ENCODE measurements at regions not wholly inside any gene's neighbourhood (a gene's known extent, or its start where the extent isn't known, plus 50 kb on each side); places are given as distances from the start of the nearest gene placed in this dataset.
"Not testable (repeated sequence)": the region's sequence is repeated elsewhere in the genome, so short reads cannot be mapped to it uniquely, and the experiment has no call there.

DNA sequence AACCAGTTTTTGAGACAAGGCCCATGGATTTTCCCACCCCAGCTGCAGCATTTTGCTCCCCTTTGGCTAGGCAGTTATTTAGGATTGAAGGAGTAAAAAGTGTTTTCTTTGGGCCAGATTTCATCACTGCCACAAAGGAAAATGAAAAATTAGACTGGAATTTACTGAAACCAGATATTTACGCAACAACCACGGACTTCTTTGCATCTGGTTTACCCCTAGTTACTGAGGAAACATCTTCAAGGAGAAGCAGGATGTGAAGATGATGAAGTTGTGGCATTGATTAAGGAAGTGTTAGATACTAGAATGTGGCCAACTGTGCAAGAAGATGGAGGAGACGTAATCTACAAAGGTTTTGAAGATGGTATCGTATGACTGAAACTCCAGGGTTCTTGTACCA, 165.2 kb upstream of the MYRIP start:
- Histone ChIP-seq H3K27ac (no peak overlapping the region), H3K9me3 (no peaks in the 10 kb centered on the region), H3K27me3 (no peaks in the 10 kb centered on the region), H3K4me3 (no peak overlapping the region), H3K36me3 (no peaks in the 10 kb centered on the region), H3K4me1 (no peaks in the 10 kb centered on the region)
- TF ChIP-seq POLR2A (IDR thresholded peaks at IDR 0.05), result no peak
- TF ChIP-seq CTCF (IDR thresholded peaks at IDR 0.05), result no peak
- TF ChIP-seq EP300 (IDR thresholded peaks at IDR 0.05; ENCODE audit: low read depth), result no peak
- TF ChIP-seq POLR2AphosphoS5 (IDR thresholded peaks at IDR 0.05), result no peak
- intact Hi-C loops (cut with DNase I; ENCODE audit: low total_unique reads), result no loop called here
- DNase-seq, result no peak
- in situ Hi-C loops (cut with MboI; ENCODE audit: low pct_ligation_motif_present in 1 of 4, low pct_unique_long_range_greater_than_20kb in 1 of 4, low sequenced_read_pairs in 3 of 4), result no loop called here
- 79 to 86% methylated on average over 4 of the region's 4 CpGs for WGBS, 2 donors (ENCODE audit: low coverage in 1 of 2)

GRCh38 chr3:39651256-39651655, 158.2 kb upstream of the MYRIP start:
- H3K36me3 ChIP-seq; H3K4me3 ChIP-seq; DNase-seq; H3K4me1 ChIP-seq; in situ Hi-C loops (cut with MboI; ENCODE audit: low pct_ligation_motif_present in 1 of 4, low pct_unique_long_range_greater_than_20kb in 1 of 4, low sequenced_read_pairs in 3 of 4); intact Hi-C loops (cut with DNase I; ENCODE audit: low total_unique reads); H3K27me3 ChIP-seq; H3K27ac ChIP-seq; H3K9me3 ChIP-seq: not testable (repeated sequence)
- WGBS, 2 donors (ENCODE audit: low coverage in 1 of 2), result 97 to 100% methylated on average over 4 to 16 of the region's 19 CpGs

GRCh38 chr3:39651993-39652739, 157.2 kb upstream of the MYRIP start:
- no peak overlapping the region for H3K4me3 ChIP-seq
- no peak for TF ChIP-seq EP300 (IDR thresholded peaks at IDR 0.05; ENCODE audit: low read depth)
- no peak for TF ChIP-seq POLR2AphosphoS5 (IDR thresholded peaks at IDR 0.05)
- no peak for TF ChIP-seq CTCF (IDR thresholded peaks at IDR 0.05)
- no peak for TF ChIP-seq POLR2A (IDR thresholded peaks at IDR 0.05)
- 92 to 100% methylated on average over 1 to 4 of the region's 4 CpGs for WGBS, 2 donors (ENCODE audit: low coverage in 1 of 2)
- H3K4me1 ChIP-seq, result no peaks in the 10 kb centered on the region
- H3K9me3 ChIP-seq, result no peaks in the 10 kb centered on the region
- in situ Hi-C loops (cut with MboI; ENCODE audit: low pct_ligation_motif_present in 1 of 4, low pct_unique_long_range_greater_than_20kb in 1 of 4, low sequenced_read_pairs in 3 of 4) (no loop called here), intact Hi-C loops (cut with DNase I; ENCODE audit: low total_unique reads) (no loop called here)
- no peaks in the 10 kb centered on the region for H3K36me3 ChIP-seq
- H3K27ac ChIP-seq, result no peak overlapping the region
- no peaks in the 10 kb centered on the region for H3K27me3 ChIP-seq
- DNase-seq, result no peak

- DNase-seq; intact Hi-C loops (cut with DNase I; ENCODE audit: low total_unique reads): not testable (repeated sequence)
- 89% methylated on average over 26 of the region's 26 CpGs; no CpG with 5 or more reads in 1 of the 2 donors for WGBS, 2 donors (ENCODE audit: low coverage in 1 of 2)
Measured at GRCh38 chr3:39655718-39656117, 153.7 kb upstream of the MYRIP start.

GRCh38 chr3:39657075-39657474, 152.3 kb upstream of the MYRIP start:
- no peak overlapping the region for H3K4me3 ChIP-seq
- in situ Hi-C loops (cut with MboI; ENCODE audit: low pct_ligation_motif_present in 1 of 4, low pct_unique_long_range_greater_than_20kb in 1 of 4, low sequenced_read_pairs in 3 of 4) (no loop called here), intact Hi-C loops (cut with DNase I; ENCODE audit: low total_unique reads) (no loop called here)
- TF ChIP-seq EP300 (IDR thresholded peaks at IDR 0.05; ENCODE audit: low read depth) (no peak), POLR2A (IDR thresholded peaks at IDR 0.05) (no peak), CTCF (IDR thresholded peaks at IDR 0.05) (no peak), POLR2AphosphoS5 (IDR thresholded peaks at IDR 0.05) (no peak)
- no peak for DNase-seq
- no peaks in the 10 kb centered on the region for H3K27me3 ChIP-seq
- H3K4me1 ChIP-seq, result no peaks in the 10 kb centered on the region
- H3K27ac ChIP-seq, result no peak overlapping the region
- H3K9me3 ChIP-seq, result no peaks in the 10 kb centered on the region
- no peaks in the 10 kb centered on the region for H3K36me3 ChIP-seq

More at GRCh38 chr3:39655718-39656117, 153.7 kb upstream of the MYRIP start:
- H3K4me3 ChIP-seq; H3K27ac ChIP-seq; H3K9me3 ChIP-seq; in situ Hi-C loops (cut with MboI; ENCODE audit: low pct_ligation_motif_present in 1 of 4, low pct_unique_long_range_greater_than_20kb in 1 of 4, low sequenced_read_pairs in 3 of 4); H3K27me3 ChIP-seq; H3K36me3 ChIP-seq; H3K4me1 ChIP-seq: not testable (repeated sequence)
